ENCODE measurements at regions not wholly inside any gene's neighbourhood (a gene's known extent, or its start where the extent isn't known, plus 50 kb on each side); places are given as distances from the start of the nearest gene placed in this dataset.

GRCh38 chr13:102928941-102929675 is 83.3 kb downstream of the ERCC5 start:
- Histone ChIP-seq H3K9me3 (ENCODE audit: low read length) (peaks cover 2% of the 10 kb centered on the region), H3K27me3 (ENCODE audit: insufficient read depth, low read length) (no peaks in the 10 kb centered on the region), H3K4me3 (ENCODE audit: low read length) (no peak overlapping the region), H3K36me3 (ENCODE audit: insufficient read depth, low read length) (no peaks in the 10 kb centered on the region), H3K4me1 (ENCODE audit: insufficient read depth, low read length) (no peaks in the 10 kb centered on the region), H2AFZ (ENCODE audit: low read depth, low read length) (no peak overlapping the region)

Data from neuron (in vitro differentiated cells).